GM18867 (cell line): ENCODE measurements at regions not wholly inside any gene's neighbourhood (a gene's known extent, or its start where the extent isn't known, plus 50 kb on each side); places are given as distances from the start of the nearest gene placed in this dataset.
"Not testable (repeated sequence)": the region's sequence is repeated elsewhere in the genome, so short reads cannot be mapped to it uniquely, and the experiment has no call there.

ENCODE experiments used
- ATAC-seq: cut with Tn5 transposase; IDR thresholded peaks from one replicate; pipeline ENCODE4 v1.9.1; 2021; ENCODE audit warnings: mild to moderate bottlenecking, moderate library complexity; ENCODE audit not compliant: unreplicated experiment

DNA sequence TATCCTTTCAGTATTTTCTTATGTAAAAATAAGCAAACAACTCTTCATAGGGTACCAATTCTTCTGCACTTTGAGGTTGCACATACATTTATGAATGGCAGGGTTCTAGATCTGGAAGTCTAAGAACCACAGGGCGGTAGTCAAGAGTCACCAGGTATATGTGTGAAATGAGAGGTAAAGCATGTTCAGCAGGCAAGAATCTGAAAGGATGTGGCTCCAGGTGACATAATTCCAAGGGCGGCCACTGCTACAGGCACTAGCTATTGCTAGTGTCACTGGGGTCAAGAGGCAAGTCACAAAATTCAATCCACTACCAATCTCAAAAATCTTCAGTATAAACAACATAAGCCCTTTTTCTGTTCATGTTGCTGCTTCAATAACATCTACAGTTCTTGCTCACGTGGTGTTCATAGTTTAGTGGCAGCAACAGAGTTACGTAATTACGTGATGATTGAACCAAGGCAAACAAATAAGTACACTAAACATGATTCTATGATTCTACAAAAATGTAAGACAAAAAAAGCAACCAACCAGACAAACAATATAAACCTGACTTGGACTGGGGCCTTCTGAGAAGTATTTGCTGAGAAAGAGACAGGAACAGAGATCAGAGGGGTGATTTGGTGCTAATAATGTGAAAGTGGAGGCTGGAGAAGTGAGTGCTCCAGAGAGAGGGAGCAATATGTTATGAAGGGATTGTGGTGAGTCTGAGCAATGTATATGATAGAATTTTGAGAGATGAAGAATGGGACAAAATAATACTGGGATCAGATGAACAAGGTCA, 101.7 kb downstream of the NAA11 start:
- ATAC-seq: peak; percentile 30

DNA sequence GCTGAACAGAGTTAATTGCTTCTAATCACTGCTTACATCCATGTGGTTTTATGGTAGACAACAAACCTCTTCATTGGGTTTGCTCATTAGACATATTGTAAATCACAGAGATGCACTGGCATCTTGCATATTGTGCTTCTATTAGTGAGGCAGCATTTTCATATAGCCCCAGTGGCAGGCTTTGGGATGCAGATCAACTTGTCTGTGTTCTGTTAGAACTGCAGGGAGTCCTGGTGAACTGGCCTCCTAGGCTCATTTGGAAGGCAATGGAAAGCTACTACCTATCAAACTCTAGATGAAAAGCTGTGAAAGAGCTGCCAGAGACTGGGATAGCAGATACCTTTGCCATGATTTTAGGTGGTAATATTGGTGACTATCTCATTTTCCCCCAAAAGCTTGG, 108.8 kb downstream of the NAA11 start:
- no peak for ATAC-seq

DNA sequence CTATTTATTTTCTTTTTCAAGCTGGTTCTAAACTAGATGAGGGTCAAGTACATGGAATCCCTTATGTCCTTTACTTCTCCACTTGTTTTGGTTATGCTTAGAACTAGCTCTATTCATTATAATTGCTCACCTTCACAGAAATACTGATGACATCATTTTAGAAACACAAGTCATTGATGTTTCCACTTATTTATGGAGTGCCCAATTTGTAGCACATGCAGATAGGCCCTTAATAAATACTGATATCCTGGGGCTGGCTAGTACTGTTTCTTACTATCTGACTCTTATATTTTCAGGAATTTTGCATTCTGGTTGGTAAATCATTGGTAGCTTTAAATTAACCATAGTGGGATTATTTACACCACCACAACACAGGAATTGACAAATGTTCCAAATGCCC, 112.2 kb downstream of the NAA11 start:
- ATAC-seq: no peak

DNA sequence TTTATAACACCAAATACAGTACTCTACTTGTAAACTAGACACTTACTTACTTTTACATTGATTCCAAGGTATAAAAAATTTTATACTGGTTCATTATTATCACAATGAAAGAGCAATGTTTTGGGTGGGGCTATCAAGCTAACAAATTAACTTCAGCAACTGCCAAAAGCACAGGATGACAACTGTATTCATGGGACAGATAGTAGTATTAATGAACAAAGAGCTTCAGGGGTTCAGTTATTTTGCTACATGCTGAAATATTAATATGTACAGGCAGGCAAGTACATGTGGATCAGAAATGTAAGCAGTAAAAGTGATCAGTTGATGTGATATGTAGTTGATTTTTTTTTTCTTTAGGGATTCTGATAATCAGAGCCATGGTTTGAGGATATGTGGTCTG, 112.9 kb downstream of the NAA11 start:
- no peak for ATAC-seq

DNA sequence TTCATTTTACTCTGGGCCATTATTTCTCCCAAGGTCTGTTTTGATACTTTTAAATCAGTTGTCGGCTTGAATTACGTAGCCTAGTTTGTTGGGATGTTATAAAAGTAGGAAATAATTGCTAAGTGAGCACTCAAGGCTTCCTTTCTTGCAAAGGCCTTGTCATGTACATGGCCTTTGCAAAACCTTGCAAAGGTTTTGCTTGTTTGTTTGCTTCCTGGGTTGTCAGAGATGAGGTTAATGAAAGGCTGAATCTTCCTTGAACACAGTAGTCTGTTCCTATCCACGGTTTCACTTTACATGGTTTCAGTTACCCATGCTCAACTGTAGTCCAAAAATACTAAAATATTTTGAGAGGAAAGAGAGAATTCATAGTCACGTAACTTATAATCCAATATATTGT, 113.5 kb downstream of the NAA11 start:
- ATAC-seq: no peak

DNA sequence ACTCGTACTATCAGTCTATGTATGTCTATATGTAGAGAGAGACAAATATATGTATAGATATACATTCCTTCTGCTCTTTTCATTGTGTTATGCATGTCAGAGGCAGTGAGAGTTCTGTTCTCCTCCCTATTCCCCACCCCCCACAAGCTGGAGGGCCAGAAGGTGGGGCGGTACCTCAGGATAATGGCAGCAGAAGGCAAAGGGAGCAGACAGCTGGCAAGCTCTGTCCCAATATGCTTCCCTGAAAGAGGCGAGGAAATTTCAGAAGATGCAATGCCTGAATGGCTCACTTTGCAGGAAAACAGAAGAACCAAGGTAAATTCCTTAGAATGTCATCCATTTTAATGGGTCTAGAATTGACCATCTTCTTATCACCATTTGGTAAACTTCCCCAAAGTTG, 114.4 kb downstream of the NAA11 start:
- no peak for ATAC-seq

DNA sequence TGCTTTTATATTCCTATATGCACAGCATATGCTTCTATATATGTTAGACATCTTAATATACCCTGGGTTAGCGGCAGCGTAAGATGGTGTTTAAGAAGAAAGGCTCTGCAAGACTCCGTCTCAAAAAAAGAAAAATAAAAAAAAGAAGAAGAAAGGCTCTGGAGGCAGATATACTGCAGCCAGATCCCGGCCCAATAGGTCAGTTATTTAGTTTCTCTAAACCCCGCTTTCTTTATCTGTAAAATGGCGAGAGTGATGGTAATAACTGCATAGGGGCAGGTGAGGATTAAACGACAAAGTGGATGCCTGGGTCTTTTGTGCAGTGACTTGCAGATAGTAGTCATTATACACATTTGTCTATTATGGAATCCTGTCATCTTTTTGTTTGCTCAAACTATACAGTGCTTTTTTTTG, 115.2 kb downstream of the NAA11 start:
- ATAC-seq: no peak

DNA sequence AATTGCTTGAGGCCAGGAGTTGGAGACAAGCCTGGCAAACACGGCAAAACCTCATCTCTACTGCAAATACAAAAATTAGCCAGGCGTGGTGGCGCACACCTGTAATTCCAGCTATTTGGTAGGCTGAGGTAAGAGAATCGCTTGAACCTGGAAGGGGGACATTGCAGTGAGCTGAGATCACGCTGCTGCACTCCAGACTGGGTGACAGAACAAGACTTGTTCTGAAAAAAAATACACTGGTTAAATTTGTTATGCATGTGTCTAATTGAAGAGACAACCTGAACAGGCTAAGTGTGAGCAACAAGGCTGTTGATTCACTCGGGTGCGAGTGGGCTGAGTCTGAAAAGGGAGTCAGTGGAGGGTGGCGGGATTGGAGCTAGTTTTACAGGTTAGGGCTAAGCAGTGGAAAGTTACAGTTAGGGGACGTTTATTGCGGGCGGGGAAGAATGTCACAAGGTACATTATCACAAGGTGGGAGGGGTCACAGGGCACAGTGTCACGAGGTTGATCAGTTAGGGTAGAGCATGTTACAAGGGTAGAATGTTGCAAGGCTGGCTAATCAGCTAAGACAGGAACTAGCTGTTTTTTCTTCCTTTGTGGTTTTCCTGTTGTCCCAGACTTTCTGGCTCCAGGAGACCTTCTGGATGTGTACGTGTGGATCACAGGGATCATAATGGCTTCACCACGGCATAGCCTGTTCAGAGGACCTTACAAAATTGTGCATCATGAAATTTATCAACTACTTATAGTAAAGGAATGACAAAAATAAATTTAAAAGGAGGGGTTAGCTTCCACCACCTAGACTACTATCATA, 115.8 kb downstream of the NAA11 start:
- ATAC-seq: no peak

DNA sequence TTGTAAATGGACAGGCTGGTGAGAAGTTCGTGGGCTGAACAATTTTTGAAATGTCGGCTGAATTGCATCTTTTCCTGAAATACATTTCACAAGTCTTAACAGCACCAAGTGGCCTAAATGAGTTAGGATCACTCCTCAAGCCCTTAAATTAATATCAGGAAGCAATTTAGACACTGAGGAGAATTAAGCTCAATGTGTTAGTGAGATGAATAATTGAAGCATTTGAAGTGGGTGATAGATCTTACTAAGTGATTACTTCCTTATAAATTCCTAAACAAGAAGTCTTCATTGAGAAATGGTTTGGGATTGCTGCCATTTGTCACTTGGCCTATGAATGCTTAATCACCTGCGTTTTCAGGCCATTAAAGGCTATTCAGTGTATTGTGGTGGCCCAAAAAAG, 116.8 kb downstream of the NAA11 start:
- no peak for ATAC-seq

DNA sequence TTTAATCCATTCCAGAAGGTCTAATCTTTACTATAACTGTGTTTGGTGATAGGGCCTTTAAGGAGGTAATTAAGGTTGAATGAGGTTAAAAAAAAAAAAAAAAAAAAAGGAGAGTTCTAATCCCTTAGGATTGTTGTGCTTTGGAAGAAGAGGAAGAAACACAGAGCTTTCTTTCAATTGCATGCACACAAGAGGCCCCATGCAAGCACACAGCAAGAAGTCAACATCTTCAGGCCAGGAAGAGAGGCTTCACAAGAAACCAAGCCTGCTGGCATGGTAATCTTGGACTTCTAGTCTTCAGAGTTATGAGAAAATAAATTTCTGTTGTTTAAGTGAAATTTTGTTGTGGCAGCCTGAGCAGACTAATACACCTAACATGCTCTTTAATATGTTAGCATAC, 118.6 kb downstream of the NAA11 start:
- ATAC-seq: no peak

DNA sequence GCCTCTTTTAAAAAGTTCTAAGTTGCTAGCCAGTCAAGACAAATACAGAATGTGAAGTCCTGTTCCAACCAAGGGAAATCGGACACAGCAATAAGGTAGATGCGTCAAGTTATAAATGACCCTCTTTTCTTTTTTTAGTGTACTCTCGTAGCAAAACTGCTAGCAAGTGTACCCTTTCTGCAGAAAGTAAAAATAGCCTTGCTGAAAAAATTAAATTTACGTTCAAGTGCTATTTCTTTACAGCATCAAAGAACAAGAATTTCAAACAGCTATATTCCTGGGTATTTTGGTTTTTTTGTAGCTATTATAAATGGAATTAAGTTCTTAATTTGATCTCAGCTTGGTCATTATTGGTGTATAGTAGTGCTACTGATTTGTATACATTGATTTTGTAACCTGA, 119.2 kb downstream of the NAA11 start:
- ATAC-seq: no peak

DNA sequence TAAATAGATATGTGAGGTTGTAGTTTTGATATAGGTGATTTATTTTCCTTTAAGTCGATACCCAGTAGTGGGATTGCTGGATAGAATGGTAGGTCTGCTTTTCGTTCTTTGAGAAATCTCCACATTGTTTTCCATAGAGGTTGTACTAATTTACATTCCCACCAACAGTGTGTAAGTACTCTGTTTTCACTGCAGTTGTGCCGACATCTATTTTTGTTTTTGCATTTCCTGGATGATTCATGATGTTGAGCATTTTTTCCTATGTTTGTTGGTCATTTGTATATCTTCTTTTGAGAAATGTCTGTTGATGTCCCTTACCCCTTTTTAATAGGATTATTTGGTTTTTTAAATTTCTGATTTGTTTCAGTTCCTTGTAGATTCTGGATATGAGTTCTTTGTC, 120.7 kb downstream of the NAA11 start:
- ATAC-seq: no peak

DNA sequence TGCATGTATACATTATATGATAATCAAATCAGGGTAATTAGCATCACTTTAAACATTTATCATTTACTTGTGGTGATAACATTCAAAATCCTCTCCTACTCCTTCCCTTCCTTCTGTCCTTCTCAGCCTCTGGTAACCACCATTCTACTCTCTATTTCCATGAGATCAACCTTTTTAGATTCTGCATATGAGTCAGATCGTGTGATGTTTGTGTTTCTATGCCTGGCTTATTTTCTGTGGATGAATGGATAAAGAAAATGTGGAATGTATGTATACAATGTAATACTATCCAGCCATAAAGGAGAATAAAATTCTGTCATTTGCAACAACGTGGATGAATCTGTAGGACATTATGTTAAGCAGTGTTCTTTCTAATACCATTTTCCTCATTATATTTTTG, 123.9 kb downstream of the NAA11 start:
- ATAC-seq: no peak

DNA sequence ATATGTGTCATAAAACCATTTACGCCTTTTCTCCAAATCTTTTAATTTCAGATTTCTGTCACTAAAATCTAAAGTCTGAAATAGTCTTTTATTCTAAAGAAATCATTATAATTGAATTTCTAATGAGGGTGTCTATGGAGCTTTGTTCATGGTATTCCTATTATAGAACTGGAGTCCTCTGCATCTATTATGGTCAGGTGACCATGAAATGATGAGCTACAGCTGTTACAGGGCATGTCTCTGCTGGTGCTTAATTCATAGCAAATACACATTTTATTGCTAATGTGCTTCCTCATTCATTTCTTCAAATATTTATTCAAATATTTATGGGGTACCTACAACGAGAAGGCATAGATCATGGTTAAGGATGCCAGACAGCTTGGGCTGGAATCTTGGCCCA, 126.1 kb downstream of the NAA11 start:
- no peak for ATAC-seq

DNA sequence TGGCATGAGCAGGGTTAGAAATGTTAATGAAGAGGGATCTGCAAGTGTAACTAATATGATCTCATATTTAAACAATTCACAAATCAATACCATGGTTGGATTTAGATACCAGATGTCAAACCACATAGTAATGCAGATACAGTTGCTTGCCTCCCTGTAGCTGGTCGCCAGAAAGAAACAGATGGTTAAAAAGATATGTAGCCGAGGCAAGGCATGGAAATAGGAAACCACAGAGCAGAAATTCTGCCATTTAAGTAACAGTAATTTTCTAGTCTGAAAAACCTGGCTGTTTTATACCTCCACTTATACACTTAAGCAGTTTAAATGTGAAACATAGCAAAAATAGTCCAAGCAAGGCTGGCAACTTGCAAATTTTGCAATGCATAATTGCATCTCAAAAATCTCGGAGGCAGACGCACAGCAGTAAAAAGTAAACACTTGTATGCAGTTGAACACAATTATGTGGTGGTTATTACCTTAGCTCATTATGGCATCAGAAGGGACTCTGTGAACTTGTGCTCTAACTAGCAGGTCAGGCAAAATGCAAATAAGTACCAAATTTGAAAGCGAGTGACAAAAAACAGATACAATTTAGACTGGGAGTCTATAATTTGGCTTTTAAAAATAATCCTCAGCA, 126.8 kb downstream of the NAA11 start:
- ATAC-seq: no peak

DNA sequence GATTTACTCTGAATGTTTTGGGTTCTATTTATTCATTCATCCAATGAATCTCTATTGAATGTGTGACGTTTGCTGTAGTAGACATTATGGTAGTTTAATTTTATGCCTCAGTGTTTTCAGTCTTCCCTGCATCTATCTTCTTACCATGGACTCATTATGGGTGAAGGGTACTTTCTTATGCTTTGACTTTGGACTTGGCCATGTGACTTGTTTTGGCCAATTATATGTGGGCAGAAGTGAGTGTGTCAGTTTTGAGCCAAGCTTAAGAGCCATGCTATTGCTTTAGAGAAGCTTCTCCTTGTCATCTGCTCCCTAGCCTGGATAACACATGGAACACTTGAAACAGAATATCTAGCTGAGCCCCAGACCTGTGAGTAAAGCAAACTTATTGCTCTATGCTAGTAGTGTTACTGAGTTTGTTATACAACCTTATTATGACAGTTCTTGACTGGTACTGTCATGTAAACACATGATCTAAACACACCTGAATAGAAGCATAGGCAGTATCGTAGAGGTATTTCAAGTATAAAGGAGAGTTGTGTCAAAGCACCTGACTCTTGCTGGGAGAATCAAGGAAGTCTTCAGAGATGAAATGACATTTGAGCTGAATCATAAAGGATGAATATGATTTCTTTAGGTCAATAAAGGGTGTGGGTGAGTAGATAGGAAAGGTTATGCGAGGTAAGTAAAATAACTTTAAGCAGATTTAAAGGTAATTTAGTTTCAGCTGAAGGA, 128.4 kb downstream of the NAA11 start:
- no peak for ATAC-seq

DNA sequence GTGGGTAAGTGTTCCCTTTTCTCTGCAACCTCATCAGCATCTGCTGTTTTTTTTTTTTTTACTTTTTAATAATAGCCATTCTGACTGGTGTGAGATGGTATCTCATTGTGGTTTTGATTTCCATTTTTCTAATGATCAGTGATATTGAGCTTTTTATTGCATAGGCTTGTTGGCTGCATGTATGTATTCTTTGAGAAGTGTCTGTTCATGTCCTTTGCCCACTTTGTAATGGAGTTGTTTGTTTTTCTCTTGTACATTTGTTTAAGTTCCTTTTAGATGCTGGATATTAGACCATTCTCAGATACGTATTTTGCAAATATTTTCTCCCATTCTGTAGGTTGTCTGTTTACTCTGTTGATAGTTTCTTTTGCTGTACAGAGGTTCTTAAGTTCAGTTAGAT, 134.6 kb downstream of the NAA11 start:
- not testable (repeated sequence) for ATAC-seq

DNA sequence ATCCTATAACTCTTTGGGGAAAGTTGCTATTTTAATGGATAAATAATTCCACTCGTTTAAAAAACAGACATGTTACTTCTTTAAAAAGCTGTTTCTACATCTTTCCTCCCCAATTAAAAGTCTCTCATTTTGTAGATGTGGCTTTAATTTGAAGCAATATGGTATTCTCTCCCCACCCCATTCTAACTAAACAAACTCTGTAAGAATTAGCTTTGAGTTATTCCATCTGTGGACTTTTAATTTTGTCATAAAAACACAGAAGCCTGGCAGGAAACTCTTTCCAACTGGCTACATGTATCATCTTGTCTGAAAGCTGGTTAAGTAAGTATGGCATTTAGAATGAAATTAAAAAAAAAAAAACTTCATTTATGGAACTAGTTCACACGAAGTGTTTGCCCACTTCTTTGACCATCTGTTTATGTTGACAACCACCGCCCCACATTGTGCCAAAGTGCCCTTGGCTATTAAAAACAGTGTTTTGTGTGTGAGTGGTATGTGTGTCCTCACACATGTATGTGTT, 140.3 kb downstream of the NAA11 start:
- no peak for ATAC-seq

DNA sequence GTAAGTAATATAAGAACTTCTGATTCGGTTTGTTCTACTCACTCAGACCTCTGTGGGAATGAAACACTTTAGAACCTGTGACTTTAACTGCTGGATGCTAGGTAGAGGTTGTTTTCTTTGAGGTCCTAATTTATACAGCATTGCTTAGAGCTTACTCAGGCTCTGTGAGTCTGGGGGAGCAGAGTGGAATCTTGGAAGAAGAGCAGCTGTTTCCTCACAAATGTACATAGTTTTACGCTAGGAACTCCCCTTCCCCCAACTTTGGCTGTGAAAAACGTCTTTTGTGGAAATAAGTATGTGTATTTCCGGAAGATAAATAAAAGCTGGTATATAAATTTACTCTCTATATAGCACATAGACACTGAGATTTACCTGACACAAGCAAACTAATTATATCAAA, 141.4 kb downstream of the NAA11 start:
- ATAC-seq: no peak

DNA sequence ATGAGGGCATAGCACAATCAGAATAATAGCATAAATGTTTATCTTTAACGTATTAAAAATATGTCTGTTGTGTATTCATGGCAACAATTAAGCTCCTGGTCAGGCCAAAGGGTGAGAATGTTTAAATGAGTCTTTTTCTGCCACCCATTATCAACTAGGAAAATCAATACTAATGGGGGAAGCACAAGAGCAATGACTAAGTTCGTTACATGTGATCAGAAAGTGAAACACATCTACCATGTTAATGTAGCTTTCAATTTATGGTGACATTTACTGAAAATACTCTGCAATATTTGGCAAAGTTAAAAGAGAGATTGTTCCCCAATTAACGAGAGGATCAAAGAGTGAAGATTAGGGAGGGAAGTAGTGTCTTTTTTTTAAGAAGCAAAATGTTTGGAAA, 143.7 kb downstream of the NAA11 start:
- peak; percentile 67 for ATAC-seq

DNA sequence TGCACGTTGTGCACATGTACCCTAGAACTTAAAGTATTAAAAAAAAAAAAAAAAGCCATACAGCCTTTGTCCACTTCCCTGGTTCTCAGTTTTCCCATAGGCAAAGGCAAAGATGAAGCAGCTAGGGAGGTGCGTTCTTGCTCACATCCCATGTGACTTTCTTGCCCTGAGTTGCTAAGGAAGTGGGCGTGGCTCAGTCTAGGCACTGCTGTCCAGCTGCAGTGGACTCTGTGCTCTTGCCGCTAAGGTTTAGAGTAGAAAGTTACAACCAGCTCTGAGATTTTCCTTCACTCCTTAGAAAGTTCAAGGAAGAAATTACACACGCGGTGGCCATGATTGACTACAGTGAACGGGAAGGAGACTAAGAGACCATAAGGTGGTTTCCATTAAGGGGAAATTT, 144.7 kb downstream of the NAA11 start:
- no peak for ATAC-seq
